DMS 273 treated with DMSO at 0.1 percent for 48 hours (cell line): ENCODE measurements at regions not wholly inside any gene's neighbourhood (a gene's known extent, or its start where the extent isn't known, plus 50 kb on each side); places are given as distances from the start of the nearest gene placed in this dataset.

Experiments
- DNase-seq: peaks from one replicate; lab custom pipeline; 2025; lab: John Stamatoyannopoulos, UW

DNA sequence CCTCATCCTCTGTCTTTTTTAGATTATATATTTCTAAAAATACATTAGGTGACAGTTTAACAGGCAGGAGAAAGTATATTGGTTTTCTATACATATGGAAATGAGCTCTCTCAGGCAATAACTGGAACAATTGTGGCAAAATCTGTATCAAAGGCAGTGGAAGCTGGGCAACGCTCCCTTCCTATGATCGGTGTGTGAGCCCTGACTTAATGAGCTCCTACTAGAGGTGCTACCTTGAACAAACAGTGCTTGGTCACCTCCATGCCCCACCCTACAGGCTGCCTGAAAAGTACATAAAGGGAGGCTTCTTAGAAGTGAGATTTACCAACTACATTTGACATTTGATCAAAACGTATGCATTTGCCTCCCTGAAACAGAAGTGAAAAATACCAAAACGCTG is 185.3 kb downstream of the EFNB2 start:
- no peak for DNase-seq

DNA sequence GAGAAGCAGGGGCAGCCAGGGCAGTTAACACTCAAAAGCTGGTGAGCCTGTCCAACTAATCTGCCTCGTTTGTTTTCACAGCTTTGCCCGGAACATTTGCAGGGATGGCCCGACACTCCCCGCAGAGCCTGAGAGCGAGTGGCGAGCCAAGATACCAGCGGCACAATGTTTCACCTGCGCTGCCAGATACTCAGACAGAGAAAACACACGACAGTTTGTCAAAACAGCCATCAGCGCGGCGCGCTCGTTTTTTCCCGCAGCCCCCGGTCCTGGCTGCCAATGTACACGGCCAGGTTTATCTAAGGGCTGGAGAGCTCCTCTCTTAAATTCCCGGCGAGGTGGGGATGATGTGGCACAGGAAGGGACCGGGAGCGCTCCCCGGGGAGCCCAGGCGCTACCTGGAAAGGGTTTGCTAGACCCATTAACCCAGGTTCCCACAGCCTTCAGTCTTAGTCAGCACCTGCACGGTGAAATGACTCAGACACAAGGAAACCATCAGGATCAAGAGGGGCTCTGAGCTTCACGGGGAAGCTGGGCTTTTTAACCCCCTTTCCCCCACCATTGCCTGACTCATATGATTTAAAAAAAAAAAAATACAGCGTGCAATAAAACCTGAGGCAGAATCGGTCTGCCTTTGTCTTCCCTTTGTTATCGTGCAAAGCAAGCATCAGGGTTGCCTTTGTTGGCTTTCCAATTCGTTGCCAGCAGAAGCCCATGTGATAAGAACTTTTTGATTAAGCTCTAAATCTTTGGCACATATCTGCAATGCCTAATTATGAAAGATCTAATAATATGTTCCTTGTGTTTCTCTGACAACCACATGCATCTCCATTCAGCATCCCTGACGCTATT is 186.2 kb downstream of the EFNB2 start:
- DNase-seq, result no peak

DNA sequence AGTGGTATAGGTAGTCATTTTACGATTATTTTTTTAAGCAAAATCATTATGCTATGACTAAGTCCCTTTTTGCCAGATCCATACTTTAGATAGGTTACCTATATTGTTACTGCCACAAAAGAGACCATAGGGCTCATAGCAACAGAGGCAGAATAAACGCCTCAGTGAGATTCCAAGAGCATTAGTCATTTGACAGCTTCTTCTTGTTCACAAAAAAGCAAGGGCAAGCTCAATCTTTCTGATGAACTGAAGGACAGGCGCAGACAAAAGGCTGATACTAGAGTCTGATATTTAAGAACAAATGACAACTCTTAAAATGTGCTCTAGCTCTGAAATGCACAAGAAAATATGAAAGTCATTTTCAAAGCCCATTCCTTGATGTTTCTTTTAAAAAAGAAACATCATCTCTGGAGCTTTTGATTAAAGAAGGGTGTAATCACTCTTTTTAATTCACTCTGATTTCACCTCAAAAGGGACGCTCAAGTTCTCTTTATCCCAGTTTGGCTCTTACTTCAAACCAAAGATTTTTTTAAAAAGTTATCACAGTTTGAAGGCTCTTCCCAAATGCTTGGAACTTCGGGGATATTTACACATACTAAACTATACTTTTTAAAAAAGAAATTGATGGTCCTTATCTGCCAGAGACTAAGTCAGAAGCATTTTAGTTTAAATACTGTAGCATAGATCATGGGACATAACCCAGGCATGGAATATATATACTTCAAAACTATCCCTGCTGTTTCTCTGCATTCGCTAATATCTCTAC is 187.2 kb downstream of the EFNB2 start:
- no peak for DNase-seq

DNA sequence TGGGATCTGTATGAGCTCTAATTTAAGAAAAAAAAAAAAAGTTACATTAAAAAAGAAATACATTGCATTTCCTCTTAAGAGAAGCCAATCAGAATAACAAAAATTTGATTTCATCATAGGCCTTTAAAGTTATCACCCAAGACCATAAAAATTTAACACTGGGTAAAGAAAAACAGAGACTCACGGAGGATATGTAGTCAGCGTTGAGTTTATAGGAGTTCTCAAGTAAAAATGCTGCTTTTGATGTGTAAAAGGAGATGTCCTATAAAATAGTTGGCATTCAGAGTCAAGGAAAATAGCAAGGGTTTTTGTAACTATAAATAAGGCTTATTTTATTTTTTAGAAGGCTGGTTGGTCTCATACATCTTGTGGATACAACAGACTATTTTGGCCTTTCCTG is 191.1 kb downstream of the EFNB2 start:
- no peak for DNase-seq

DNA sequence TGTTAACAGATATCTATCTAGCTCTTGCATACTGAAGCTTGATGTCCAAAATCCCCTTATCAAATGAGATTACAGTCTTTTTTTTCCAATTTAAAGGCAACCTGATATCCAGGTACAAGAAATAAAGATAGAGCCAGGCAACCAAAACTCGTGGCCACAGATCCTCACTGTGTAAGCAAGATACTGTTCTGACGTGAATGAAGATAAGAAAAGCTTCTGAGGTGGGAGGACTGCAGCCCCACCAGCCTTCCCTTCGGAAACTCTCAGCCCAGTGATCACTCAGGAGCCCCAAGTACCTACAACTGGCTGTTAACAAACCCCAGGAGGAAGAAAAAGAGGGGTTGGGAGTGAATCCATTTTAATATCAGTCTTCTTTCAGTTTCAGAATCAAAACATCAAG is 191.6 kb downstream of the EFNB2 start:
- DNase-seq, result no peak

DNA sequence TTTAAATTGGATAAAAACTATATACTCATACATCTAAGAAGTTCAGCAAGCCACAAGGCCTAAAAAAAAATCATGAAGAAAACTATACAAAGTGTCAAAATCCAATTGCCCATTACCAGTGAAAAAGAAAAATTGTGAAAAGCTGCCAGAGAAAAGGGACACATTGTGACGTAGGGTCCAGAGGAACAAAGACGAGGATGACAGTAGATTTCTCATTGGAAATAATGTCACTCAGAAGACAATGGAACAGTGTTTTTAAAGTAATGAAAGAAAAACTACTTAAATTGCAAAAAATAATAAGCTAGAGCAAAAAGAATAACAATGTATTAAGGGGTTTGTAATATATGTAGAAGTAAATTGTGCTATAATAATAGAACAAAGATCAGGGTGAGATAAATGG is 195.2 kb downstream of the EFNB2 start:
- DNase-seq, result no peak

DNA sequence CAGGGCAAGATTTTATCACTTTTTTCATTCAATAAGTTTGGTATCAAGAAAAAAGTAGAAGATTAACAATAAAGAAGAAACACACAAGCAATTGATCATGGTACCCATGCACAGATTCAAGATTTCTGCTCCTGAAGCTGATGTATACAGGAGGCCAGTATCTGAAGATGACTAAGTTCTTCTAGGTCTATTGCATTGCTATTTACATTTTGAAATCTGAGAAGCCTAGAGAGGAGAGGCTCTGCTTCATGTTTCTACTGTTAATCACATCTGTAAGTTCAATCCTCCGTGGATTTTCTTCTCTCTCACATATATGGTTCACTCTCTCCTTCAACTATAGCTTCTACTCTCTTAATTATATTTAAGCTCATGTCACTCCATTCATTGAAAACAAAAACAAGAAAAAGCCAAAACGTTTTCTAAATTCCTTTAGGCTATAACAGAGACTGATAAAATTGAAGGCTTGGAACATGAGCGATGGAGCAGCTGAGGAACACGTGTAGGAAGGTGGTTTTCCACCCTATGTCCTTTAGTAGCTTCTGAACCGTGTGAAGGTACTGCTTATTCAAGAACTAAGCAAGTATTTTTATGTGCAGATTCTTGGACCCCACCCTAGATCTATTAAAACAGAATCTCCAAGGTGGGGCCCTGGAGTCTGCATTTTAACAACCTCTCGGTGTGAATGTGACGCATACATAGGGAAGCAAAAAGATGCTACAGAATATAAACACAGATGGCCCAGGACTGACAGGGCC is 198.2 kb downstream of the EFNB2 start:
- no peak for DNase-seq

DNA sequence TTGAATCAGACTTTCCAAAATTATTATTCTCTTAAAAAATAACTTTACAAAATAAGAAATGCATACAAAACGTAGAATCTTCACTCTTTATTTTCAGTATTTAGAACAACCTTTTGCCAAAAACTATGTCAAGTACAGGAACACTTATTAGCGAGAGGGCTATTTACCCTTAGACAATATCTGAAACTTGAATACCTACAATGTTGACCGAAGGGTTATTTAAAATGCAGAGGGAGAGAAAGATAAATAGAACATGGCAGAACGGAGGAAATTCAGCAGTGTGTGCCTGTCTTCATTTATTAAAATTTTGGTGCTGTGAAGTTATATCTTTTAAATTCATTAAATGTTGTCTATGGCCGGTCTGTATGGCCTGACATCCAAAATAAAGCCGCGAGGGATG is 198.8 kb downstream of the EFNB2 start:
- no peak for DNase-seq

DNA sequence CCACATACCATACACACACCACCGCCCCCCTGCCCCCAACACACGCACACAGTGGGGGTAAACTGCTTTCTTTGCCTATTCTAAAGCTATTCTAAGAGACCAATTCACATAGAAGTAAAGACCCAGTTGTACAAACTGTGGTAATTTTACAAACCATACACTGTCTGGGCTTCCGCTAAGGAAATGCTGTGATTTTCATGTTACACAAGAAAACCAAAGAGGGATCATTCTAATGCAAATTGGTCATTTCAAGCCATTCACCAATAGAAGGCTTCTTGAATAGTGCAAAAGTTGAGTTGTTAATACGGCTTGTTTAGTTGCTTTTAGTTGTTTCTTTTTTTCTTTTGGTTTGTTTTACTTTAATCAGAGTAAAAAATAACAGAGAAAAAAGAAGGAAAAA is 202.8 kb downstream of the EFNB2 start:
- DNase-seq, result no peak

DNA sequence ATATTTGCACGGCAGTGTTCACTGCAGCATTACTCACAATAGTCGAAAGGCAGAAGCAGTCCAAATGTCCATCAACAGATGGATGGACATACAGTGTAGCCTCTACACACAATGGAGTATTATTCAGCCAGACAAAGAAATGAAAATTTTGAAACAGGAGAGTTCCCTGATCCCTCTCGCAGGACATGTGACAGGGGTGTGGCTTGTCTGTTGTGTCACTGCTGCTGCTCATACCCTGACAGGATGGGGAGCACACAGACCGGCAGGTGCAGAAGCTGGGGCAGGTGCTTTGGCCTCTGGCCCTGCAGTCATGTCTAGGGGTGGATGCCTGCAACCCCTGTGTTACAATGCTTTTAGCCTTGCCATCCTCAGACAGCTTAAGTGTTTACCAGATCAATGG is 204.3 kb downstream of the EFNB2 start:
- no peak for DNase-seq

DNA sequence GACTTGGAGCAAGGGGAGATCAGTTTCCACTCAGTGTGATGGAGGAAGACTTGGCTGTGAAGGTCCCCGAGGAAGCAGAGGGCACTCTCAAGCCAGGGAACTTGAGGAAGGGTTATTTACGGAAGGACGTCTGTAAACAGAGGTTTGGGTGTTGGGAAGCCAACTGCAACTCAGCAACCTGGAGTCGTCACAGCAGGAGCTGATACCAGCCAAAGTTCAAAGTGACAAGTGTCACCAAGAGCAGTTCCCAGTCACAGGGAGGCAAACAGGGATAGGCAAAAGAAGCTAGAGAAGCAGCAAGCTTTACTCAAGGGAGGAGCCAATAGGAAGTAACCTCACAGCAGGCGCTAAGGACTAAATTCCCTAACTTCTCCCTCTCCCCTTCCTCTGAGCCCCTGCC is 205.5 kb downstream of the EFNB2 start:
- DNase-seq, result no peak

DNA sequence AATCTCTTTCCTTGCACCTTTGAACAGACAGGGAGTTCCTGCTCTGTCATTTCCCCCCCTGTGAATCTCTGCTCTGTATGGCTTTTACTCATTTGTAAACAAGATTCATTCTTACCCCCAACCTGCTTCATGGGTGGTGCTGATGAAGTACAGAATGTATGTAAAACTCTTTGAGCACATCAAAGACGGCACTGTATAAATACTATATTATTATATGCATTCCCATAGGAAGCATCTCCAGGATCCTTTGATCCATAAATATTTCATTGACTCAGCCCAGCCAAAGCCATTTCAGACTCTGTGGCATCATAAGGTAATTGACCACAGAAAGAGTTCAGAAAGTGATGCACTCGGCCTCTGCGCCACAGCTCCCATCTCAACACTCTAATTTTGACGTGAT is 208.7 kb downstream of the EFNB2 start:
- no peak for DNase-seq

DNA sequence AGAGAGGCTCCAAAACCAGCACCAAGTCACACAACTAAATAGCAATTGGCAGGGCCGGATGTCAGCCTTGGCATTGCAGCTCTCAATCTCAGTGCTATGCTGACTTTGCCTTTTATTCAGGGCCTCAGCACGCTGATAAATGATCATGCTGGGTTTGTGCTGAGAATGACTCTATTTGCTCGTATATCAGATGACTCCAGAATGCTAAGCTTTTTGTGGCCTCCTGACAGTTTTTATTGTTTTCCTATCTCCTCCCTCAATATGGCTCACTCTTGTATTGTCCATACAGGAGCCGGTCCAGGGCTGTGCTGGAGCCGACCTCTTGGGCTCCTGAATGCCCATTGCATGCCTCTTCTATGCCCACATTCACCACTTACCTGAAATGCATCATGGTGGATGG is 211.0 kb downstream of the EFNB2 start:
- DNase-seq, result no peak

DNA sequence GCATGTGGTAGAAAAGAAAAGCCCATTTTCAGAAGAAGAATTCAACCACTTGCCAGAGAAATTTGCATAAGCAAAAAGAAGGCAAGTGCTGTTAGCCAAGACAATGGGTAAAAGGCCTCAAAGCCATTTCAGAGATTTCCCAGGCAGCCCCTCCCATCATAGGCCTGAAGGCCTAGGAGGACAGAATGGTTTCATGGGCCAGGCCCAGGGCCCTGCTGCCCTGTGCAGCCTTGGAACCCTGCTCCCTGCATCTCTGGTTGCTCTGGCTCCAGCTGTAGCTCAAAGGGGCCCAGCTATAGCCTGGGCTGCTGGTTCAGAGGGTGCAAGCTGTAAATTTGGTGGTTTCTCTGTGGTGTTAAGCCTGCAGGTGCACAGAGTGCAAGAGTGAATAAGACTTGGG is 212.8 kb downstream of the EFNB2 start:
- no peak for DNase-seq

DNA sequence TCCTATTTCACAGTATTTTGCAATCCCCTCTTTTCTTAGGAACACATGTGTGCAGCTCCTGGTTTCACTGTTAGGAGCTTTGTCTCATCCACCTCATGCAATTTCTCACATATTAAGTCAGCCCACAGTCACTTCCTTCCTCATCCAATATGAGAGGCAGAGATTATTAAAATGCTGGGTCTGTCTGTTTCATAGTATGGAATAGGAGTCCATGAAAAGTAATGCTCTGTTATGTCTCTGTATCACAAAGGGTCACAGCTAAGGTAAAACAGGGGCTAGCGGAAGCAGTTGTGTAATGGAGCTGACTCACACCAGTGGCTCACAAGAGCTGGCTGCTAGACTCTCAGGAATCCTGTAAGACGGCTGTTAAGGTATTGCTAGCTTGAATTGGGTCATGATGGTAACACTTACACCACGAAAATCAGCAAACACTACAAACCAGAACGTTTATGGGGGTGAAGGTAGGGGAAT is 216.5 kb downstream of the EFNB2 start:
- DNase-seq, result no peak

DNA sequence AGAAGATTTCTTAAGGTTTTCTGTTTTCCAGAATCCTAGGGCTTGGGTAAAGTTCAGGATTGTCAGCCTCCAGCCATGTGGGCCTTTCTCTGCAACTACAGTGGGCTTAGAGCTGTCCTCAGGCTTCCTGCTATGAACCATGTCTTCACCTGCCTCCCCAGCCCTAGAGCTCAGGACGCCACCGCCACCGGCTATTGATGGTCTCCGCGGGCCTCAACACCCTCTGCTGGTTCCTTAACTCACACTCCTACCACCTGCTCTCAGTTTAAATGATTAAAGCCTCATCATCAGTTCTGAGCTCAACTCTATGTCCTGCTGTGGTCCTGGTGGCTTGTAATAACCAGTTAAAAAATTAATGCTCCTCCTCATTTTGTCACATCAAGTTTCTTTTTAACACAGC is 221.0 kb downstream of the EFNB2 start:
- DNase-seq, result no peak

DNA sequence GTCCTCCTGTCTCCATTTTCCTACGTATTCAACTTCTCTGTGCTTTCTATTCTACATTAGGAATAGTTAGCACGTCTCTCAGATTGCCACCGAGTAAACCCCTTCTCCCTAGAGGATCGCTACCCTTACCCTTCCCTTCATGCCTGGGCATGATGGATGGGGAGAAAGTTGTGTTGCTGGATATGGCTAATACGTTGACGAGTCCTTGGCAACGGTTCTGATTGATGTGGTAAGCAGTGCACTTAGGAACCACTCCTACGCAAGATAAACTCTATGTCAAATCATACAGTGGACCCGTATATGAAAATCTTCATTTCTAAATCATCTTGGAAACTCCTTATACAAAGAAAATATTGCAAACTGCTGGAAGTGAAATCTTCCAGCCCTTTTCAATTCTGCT is 224.5 kb downstream of the EFNB2 start:
- no peak for DNase-seq

DNA sequence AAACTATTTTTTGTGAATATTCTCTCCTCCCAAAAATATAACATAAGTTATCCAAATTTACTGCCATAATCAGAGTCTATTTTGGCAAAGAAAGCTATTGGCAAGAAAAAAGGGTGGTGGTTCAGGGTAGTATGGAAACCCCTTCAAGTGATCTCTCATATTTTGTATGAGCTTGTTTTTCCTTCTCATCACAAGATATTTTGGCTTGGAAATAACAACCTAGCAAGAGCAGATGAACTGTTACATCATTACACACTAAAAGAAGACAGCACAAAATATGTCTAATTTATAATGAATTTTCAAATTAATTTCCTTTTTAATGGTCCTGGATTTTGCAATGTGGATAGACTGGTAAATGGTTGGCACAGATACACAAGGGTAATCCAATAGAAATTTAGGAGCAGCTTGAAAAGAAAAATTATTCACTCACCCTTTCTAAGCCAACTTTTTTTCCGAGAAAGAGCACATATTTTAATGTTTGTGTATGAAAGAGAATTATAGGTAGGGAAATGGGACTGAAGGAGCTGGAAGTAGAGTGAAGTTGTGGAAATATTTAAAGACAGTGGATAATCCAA is 225.1 kb downstream of the EFNB2 start:
- DNase-seq, result no peak

DNA sequence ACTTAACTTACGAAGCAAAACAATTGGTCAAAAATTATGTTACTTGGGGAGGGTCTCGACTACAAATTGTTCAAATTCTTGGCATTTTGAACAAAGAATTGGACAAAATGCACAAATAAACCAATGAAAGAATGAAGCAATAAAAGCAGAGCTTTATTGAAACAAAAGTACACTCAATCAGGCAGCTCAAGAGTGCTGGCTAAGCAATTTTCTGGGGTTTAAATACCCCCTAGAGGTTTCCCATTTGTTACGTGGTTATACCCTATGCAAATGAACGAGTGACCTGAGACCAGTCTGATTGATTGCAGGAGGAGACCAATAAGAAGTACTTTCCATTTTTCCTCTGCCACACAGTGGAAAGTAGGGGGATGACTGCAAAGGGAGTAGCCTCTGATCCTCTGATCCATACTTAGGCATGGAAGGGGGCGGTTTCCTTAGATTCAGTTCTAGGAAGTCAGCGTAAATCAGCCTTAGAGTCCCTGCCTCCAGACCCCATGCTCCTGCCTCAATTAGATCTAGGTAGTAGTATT is 228.6 kb downstream of the EFNB2 start:
- no peak for DNase-seq

DNA sequence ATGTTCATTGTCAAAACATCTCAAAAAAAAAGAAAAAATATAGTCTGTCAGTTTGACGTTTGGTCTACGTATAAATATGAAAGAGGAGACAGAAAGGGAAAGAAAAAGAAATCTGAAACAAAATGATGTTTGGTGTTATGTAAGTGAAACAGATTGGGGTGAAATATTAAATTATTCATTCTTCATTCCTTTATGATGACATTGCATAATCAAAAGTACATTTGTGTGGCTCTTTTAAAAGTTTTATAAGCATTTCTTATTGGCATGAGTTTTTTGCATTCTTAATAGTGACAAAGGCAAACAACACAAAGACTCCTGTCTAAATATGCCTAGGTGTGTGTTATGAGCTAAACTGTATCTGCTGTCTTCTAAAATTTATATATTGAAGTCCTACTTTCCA is 232.6 kb downstream of the EFNB2 start:
- no peak for DNase-seq

DNA sequence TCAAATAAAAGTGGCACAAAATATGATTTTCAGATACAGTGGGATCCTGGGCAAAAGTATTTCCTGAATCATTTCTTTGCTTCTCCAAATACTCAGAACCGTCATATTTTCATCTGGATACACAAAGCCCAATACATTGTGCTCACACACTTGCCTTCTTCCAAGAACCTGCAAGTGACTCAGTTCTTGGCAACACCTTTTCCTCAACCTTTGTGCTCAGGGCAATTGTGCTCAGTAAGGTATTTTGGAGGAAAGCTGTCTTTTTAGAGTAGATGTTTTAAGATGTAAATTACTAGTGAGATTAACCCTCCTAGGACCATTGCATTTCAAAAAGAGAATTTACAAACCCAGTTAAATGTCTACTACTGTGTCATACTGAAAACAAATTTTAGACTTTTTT is 233.5 kb downstream of the EFNB2 start:
- DNase-seq, result no peak

DNA sequence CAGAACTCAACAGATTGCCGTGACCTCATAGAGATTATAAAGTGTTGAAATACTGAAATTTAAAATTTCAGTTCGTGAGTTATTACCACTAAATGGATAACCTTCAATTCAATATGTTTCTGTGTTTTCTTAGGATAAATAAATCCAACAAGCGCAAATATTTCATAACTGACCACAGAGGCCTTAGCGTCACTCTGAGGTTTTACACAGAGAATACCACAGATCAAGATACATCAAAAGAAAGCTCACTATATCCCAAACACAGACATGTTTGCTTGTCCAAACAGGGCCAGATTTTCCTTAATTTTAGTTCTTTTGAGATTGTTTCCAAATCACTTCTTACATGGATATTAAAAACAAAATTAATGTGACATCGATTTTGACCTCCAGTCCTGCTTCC is 235.8 kb downstream of the EFNB2 start:
- DNase-seq, result no peak
